OCI-LY3 (cell line): ENCODE measurements at regions not wholly inside any gene's neighbourhood (a gene's known extent, or its start where the extent isn't known, plus 50 kb on each side); places are given as distances from the start of the nearest gene placed in this dataset.

Experiments used
- CTCF ChIP-seq: fragments of 200-600, 300-600 bp; sonication (generic); IDR thresholded peaks from 2 replicates; pipeline ENCODE4 v1.5.1; 2014; ENCODE audit warnings: antibody characterized with exemption, low read length, low read depth
- EZH2phosphoT487 ChIP-seq: fragments of 200-600 bp; shearing (Covaris generic); IDR thresholded peaks from 2 replicates; pipeline ENCODE4 v1.6.1; 2018; ENCODE audit warnings: antibody characterized with exemption, mixed run types, low read depth

GRCh38 chr10:110394296-110394695, 89.6 kb upstream of the SMNDC1 start:
- no peak for TF ChIP-seq CTCF
- TF ChIP-seq EZH2phosphoT487, result no peak
